ENCODE measurements at regions not wholly inside any gene's neighbourhood (a gene's known extent, or its start where the extent isn't known, plus 50 kb on each side); places are given as distances from the start of the nearest gene placed in this dataset.
A peak's percentile ranks its signal among the peaks of the same experiment; 100 is the strongest.
"Not testable (repeated sequence)": the region's sequence is repeated elsewhere in the genome, so short reads cannot be mapped to it uniquely, and the experiment has no call there.

DNA sequence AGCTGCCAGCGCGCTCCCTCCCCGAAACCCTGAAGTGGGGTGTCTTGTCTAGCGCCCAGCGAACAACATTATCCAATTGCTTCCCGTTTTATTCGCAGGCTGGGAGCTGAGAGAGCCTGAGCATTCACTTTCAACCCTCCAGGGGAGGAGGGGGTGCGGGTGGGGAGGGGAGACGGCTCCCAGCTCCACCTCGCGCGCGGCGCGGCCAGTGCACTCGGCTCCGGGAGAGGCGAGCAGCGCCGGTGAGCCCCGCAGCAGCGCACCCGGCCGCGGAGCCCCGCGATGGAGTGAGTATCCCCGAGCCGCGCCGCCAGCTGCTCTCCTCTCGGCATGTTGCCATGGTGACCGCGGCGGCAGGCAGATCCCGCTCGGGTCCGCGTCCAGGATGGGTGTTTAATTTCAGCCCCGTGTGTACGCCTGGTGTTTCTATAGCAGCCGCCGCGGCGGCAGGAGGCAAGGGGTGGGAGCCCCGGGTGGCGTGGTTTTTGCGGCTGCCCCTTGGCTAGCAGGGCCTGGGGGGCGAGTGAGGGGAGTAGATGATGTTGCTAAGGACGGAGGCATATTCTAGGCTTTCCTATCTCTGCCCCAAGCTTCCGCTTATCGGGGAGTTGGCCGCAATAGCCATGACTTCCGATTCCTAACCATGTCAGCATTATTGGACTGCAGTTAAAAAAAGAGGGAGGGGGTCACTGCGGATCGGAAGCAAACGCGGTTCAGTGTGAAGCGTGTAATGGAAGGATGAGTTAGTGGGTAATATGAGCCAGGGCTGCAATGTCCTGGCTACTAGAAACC is 139.2 kb upstream of the PALM2AKAP2 start:
- Histone ChIP-seq H3K27ac (no peak overlapping the region), H3K4me3 (peak overlapping the region; percentile 14 to 66 (median 34)), H3K9me3 (no peaks in the 10 kb centered on the region), H3K4me1 (peaks cover 9 to 21% (median 15%) of the 10 kb centered on the region in 3 donors), H3K27me3 (peaks cover 0 to 96% (median 8%) of the 10 kb centered on the region in 4 donors), H3K36me3 (no peaks in the 10 kb centered on the region)
- 4 to 6% methylated on average over 11 to 22 of the region's 59 CpGs for WGBS, 2 donors
- DNase-seq: no peak
- TF ChIP-seq CTCF (IDR thresholded peaks at IDR 0.05): no peak
- no peak for TF ChIP-seq POLR2A (IDR thresholded peaks at IDR 0.05)
- intact Hi-C loops (cut with DNase I): no loop called here

DNA sequence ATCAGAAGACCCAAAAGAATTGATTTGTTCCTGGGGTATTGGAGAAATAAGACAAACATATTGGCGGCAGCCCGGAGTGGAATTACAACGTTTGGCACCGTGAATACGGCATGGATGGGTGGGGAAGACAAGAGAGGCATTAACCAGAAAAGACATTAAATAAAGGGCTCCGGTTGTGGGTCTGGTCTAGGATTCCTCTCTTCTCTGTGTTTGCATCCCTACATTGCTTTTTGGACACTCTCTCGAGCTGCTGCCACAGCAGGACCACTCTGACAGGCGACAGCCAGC is 138.7 kb upstream of the PALM2AKAP2 start:
- no peak for DNase-seq
- H3K27me3 ChIP-seq: peaks cover 0 to 91% (median 8%) of the 10 kb centered on the region in 4 donors
- peak overlapping the region in 1 of 4 donors; percentile 66 for H3K4me3 ChIP-seq
- 31 to 33% methylated on average over 8 of the region's 8 CpGs for WGBS, 2 donors
- no peaks in the 10 kb centered on the region for H3K36me3 ChIP-seq
- no peaks in the 10 kb centered on the region for H3K9me3 ChIP-seq
- peaks cover 9 to 21% (median 15%) of the 10 kb centered on the region in 3 donors for H3K4me1 ChIP-seq
- TF ChIP-seq POLR2A (IDR thresholded peaks at IDR 0.05) (no peak), CTCF (IDR thresholded peaks at IDR 0.05) (no peak)
- H3K27ac ChIP-seq: no peak overlapping the region
- intact Hi-C loops (cut with DNase I): no loop called here

- DNase-seq: no peak
- 25 to 73% methylated on average over 1 of the region's 1 CpG for WGBS, 2 donors
Observed at GRCh38 chr9:109652112-109652511, 127.9 kb upstream of the PALM2AKAP2 start.

GRCh38 chr9:109652971-109653370 is 127.0 kb upstream of the PALM2AKAP2 start:
- TF ChIP-seq CTCF (IDR thresholded peaks at IDR 0.05) (peak in 4 of 6 experiments; percentile 18 to 56 (median 27)), POLR2A (IDR thresholded peaks at IDR 0.05) (no peak)
- Histone ChIP-seq H3K9me3 (no peaks in the 10 kb centered on the region), H3K4me1 (no peaks in the 10 kb centered on the region), H3K27me3 (no peaks in the 10 kb centered on the region), H3K4me3 (no peak overlapping the region), H3K36me3 (no peaks in the 10 kb centered on the region), H3K27ac (no peak overlapping the region)
- intact Hi-C loops (cut with DNase I): no loop called here
- 23 to 36% methylated on average over 4 of the region's 4 CpGs for WGBS, 2 donors
- no peak for DNase-seq

More at GRCh38 chr9:109652112-109652511, 127.9 kb upstream of the PALM2AKAP2 start:
- intact Hi-C loops (cut with DNase I): no loop called here
- Histone ChIP-seq H3K27me3 (peaks cover 0 to 7% (median 0%) of the 10 kb centered on the region in 4 donors), H3K4me3 (no peak overlapping the region), H3K36me3 (no peaks in the 10 kb centered on the region), H3K9me3 (no peaks in the 10 kb centered on the region), H3K4me1 (no peaks in the 10 kb centered on the region), H3K27ac (no peak overlapping the region)
- no peak for TF ChIP-seq POLR2A (IDR thresholded peaks at IDR 0.05)
- no peak for TF ChIP-seq CTCF (IDR thresholded peaks at IDR 0.05)

DNA sequence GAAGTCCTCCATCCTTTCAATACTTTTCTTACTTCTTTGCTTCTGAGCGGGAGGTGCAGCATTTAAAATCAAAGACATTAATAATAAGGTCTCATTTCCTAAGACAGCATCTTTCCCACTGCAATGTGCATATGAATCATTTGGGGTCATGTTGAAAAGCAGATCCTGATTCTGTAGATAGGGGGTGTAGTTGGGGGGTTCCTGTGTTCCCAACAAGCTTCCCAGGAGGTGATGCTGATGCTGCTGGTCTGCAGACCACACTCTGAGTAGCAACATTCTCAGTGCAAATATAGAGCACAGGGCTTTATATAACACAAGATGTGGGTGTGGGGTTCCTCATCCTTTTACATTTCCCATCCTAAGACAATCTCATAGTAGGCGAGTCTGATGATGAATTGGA is 126.5 kb upstream of the PALM2AKAP2 start:
- Histone ChIP-seq H3K4me1 (no peaks in the 10 kb centered on the region), H3K9me3 (no peaks in the 10 kb centered on the region), H3K27me3 (no peaks in the 10 kb centered on the region), H3K36me3 (no peaks in the 10 kb centered on the region), H3K4me3 (no peak overlapping the region), H3K27ac (no peak overlapping the region)
- DNase-seq: no peak
- intact Hi-C loops (cut with DNase I): no loop called here
- TF ChIP-seq CTCF (IDR thresholded peaks at IDR 0.05): no peak
- no peak for TF ChIP-seq POLR2A (IDR thresholded peaks at IDR 0.05)
- 71 to 74% methylated on average over 2 of the region's 2 CpGs for whole genome bisulfite sequencing, 2 donors

DNA sequence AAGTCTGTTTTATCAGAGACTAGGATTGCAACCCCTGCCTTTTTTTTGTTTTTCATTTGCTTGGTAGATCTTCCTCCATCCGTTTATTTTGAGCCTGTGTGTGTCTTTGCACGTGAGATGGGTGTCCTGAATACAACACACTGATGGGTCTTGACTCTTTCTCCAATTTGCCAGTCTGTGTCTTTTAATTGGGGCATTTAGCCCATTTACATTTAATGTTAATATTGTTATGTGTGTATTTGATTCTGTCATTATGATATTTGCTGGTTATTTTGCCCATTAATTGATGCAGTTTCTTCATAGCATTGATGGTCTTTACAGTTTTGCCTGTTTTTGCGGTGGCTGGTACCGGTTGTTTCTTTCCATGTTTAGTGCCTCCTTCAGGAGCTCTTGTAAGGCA is 116.0 kb upstream of the PALM2AKAP2 start:
- H3K27ac ChIP-seq; H3K36me3 ChIP-seq; H3K27me3 ChIP-seq; H3K4me1 ChIP-seq; intact Hi-C loops (cut with DNase I); DNase-seq; H3K4me3 ChIP-seq; H3K9me3 ChIP-seq: not testable (repeated sequence)
- WGBS, 2 donors: 79 to 80% methylated on average over 4 of the region's 4 CpGs

DNA sequence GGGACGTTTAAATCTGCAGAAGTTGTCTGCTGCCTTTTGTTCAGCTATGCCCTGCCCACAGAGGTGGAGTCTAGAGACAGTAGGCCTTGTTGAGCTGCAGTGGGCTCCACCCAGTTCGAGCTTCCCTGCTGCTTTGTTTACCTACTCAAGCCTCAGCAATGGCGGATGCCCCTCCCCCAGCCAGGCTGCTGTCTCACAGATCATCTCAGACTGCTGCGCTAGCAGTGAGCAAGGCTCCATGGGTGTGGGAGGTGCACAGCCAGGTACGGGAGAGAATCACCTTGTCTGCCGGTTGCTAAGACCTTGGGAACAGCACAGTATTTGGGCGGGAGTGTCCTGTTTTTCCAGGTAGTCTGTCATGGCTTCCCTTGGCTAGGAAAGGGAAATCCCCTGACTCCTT is 114.3 kb upstream of the PALM2AKAP2 start:
- H3K27me3 ChIP-seq; H3K27ac ChIP-seq; H3K4me1 ChIP-seq; intact Hi-C loops (cut with DNase I); H3K36me3 ChIP-seq; DNase-seq; H3K9me3 ChIP-seq; H3K4me3 ChIP-seq: not testable (repeated sequence)
- WGBS, 2 donors: 63% methylated on average over 4 of the region's 7 CpGs; no CpG with 5 or more reads in 1 of the 2 donors

All from esophagus squamous epithelium (tissue), 5 donors.